Lower leg skin (tissue), 3 donors: ENCODE measurements at regions not wholly inside any gene's neighbourhood (a gene's known extent, or its start where the extent isn't known, plus 50 kb on each side); places are given as distances from the start of the nearest gene placed in this dataset.

Experiments used
- CTCF ChIP-seq, 3 donors: fragments of 450-650 bp; IDR thresholded peaks; one replicate each; pipeline ENCODE4 v1.5.1; 2016; ENCODE audit warnings: antibody characterized with exemption in 3 of 3, mild to moderate bottlenecking in 3 of 3, moderate library complexity in 2 of 3
- POLR2A ChIP-seq, 2 donors: fragments of 450-650 bp; IDR thresholded peaks; one replicate each; pipeline ENCODE4 v1.6.1; 2016 to 2017; ENCODE audit warnings: antibody characterized with exemption in 2 of 2, mild to moderate bottlenecking in 1 of 2, moderate library complexity in 1 of 2

GRCh38 chr11:32310214-32310601 is 125.1 kb downstream of the WT1 start:
- no peak for TF ChIP-seq CTCF (IDR thresholded peaks at IDR 0.05)
- no peak for TF ChIP-seq POLR2A (IDR thresholded peaks at IDR 0.05)
